Gastrocnemius medialis (tissue), 4 donors: ENCODE measurements at regions not wholly inside any gene's neighbourhood (a gene's known extent, or its start where the extent isn't known, plus 50 kb on each side); places are given as distances from the start of the nearest gene placed in this dataset.

Source experiments
- POLR2A ChIP-seq, 2 donors: fragments of 450-650 bp; IDR thresholded peaks; one replicate each; pipeline ENCODE4 v1.6.1; 2017; ENCODE audit warnings: antibody characterized with exemption in 2 of 2, mild to moderate bottlenecking in 2 of 2, moderate library complexity in 2 of 2
- TF ChIP-seq, protein P1 (sequence below), 5 experiments: fragments of 450-650 bp in 3 of 5; fragments of 200-600 bp in 2 of 5; sonication (generic) in 2 of 5; IDR thresholded peaks in 4 of 5; conservative IDR thresholded peaks in 1 of 5; 1 replicate in 4 of 5; 2 replicates in 1 of 5; pipeline ENCODE4 v1.5.1; 2016 to 2019; ENCODE audit warnings: antibody characterized with exemption in 5 of 5, mild to moderate bottlenecking in 3 of 5, moderate library complexity in 3 of 5

DNA sequence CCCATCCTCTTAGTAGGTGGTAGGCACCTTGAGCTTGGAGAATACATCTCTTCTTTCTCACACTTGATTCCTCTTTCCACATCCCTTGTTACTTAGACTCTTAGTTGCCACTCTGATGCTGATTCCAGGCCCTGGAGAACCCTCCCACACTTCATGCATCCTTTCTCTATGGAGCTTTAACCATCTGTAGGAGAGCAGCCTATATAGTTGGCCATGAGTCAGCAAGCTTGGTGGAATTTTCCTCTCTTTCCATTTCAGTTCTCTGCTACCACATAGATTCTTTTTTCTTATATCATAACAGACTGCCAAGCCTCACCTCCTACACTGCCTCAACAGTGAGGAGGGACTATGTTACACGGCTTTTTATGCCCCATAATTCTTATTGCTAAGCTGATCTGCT lies 851.6 kb upstream of the CDH2 start:
- TF ChIP-seq, protein P1, sequence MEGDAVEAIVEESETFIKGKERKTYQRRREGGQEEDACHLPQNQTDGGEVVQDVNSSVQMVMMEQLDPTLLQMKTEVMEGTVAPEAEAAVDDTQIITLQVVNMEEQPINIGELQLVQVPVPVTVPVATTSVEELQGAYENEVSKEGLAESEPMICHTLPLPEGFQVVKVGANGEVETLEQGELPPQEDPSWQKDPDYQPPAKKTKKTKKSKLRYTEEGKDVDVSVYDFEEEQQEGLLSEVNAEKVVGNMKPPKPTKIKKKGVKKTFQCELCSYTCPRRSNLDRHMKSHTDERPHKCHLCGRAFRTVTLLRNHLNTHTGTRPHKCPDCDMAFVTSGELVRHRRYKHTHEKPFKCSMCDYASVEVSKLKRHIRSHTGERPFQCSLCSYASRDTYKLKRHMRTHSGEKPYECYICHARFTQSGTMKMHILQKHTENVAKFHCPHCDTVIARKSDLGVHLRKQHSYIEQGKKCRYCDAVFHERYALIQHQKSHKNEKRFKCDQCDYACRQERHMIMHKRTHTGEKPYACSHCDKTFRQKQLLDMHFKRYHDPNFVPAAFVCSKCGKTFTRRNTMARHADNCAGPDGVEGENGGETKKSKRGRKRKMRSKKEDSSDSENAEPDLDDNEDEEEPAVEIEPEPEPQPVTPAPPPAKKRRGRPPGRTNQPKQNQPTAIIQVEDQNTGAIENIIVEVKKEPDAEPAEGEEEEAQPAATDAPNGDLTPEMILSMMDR (IDR thresholded peaks at IDR 0.05 in 4 of 5, conservative IDR thresholded peaks at IDR 0.05 in 1 of 5), result no peak
- no peak for TF ChIP-seq POLR2A (IDR thresholded peaks at IDR 0.05)
